Endothelial cell of umbilical vein (primary cell): ENCODE measurements at regions not wholly inside any gene's neighbourhood (a gene's known extent, or its start where the extent isn't known, plus 50 kb on each side); places are given as distances from the start of the nearest gene placed in this dataset.
A peak's percentile ranks its signal among the peaks of the same experiment; 100 is the strongest.

ENCODE experiments used
- BruUV-seq: library from RNA; stranded (reverse); fragments of 400-500 nt; replicated peaks from 2 replicates; lab custom pipeline; 2021; lab: Mats Ljungman, UMichigan
- CTCF ChIA-PET: fragments of 300-600, 350-600 bp; sonication (Branson Sonifier 250); formaldehyde crosslinking; loops from one replicate; lab custom pipeline; 2021; ENCODE audit warnings: antibody characterized with exemption, inconsistent platforms; lab: Charles Lee
- POLR2A ChIA-PET: fragments of 300-600, 350-600 bp; sonication (Branson Sonifier 250); formaldehyde crosslinking; loops from one replicate; lab custom pipeline; 2021; ENCODE audit warnings: antibody characterized with exemption, inconsistent platforms; lab: Charles Lee
- DNase-seq: peaks from one replicate; pipeline ENCODE4 v3.0.0-alpha.2; 2011; ENCODE audit warnings: low read depth, low spot score
- FAIRE-seq: peaks from 2 replicates; lab custom pipeline; 2011; peaks lifted over from hg19 to GRCh38; lab: Jason Lieb, UNC
- H2AFZ ChIP-seq: 2 replicates; pipeline ENCODE4 v1.6.0; 2012; ENCODE audit warnings: low read depth, low read length, control low read depth, inconsistent platforms
- H3K27ac ChIP-seq: 2 replicates; pipeline ENCODE4 v1.5.1; 2011; ENCODE audit warnings: low read depth, mild to moderate bottlenecking, control low read depth, low read length, moderate library complexity; ENCODE audit not compliant: insufficient read depth
- H3K27me3 ChIP-seq, 2 experiments: 2 replicates each; pipeline versions ENCODE4 v1.6.0 to v1.6.1; 2011; ENCODE audit warnings: low read length in 2 of 2, mixed read lengths in 1 of 2; ENCODE audit not compliant: control insufficient read depth in 2 of 2, insufficient read depth in 2 of 2
- H3K36me3 ChIP-seq, 2 experiments: 2 replicates in 1 of 2; 3 replicates in 1 of 2; pipeline ENCODE4 v1.5.1; 2011; ENCODE audit warnings: low read length in 2 of 2, mild to moderate bottlenecking in 1 of 2, moderate library complexity in 1 of 2; ENCODE audit not compliant: control insufficient read depth in 2 of 2, insufficient read depth in 2 of 2; ENCODE audit errors: extremely low read depth in 1 of 2
- H3K4me1 ChIP-seq: 3 replicates; pipeline ENCODE4 v1.5.1; 2011; ENCODE audit warnings: mild to moderate bottlenecking, low read length; ENCODE audit not compliant: control insufficient read depth, insufficient read depth; ENCODE audit errors: extremely low read depth
- H3K4me2 ChIP-seq: 2 replicates; pipeline ENCODE4 v1.6.1; 2011; ENCODE audit warnings: low read length, control low read depth, mixed read lengths; ENCODE audit not compliant: insufficient read depth
- H3K4me3 ChIP-seq, 3 experiments: fragments of 200-600 bp in 1 of 3; sonication (generic), shearing (Covaris generic) in 1 of 3; replicated peaks in 1 of 3; 2 replicates each; pipeline ENCODE4 v1.5.1; 2011 to 2016; ENCODE audit warnings: control low read depth in 3 of 3, low read length in 3 of 3, mild to moderate bottlenecking in 2 of 3, inconsistent platforms in 1 of 3, low read depth in 1 of 3, moderate library complexity in 1 of 3; ENCODE audit not compliant: insufficient read depth in 1 of 3
- H3K79me2 ChIP-seq: 2 replicates; pipeline ENCODE4 v1.6.0; 2012; ENCODE audit warnings: low read length, inconsistent platforms; ENCODE audit not compliant: control insufficient read depth, insufficient read depth
- H3K9ac ChIP-seq: replicated peaks from 2 replicates; pipeline ENCODE3; 2011; ENCODE audit warnings: low read length, control low read depth; ENCODE audit not compliant: insufficient read depth; ENCODE audit errors: extremely low read depth
- H3K9me1 ChIP-seq: replicated peaks from 3 replicates; pipeline ENCODE4 v1.6.0; 2011; ENCODE audit warnings: mild to moderate bottlenecking, low read length; ENCODE audit not compliant: control insufficient read depth, insufficient read depth; ENCODE audit errors: extremely low read depth
- H3K9me3 ChIP-seq: replicated peaks from 2 replicates; pipeline ENCODE4 v1.5.1; 2012; ENCODE audit warnings: low read length, inconsistent platforms; ENCODE audit not compliant: control insufficient read depth, insufficient read depth
- H4K20me1 ChIP-seq: replicated peaks from 2 replicates; pipeline ENCODE3; 2011; ENCODE audit warnings: mild to moderate bottlenecking, low read length; ENCODE audit not compliant: control insufficient read depth, insufficient read depth; ENCODE audit errors: extremely low read depth
- CTCF ChIP-seq, 2 donors: IDR thresholded peaks; 1 replicate in 1 of 2; 2 replicates in 1 of 2; pipeline ENCODE4 v1.5.1; 2011; ENCODE audit warnings: low read length in 2 of 2, mild to moderate bottlenecking in 2 of 2, moderate library complexity in 2 of 2, control low read depth in 1 of 2, inconsistent platforms in 1 of 2, low read depth in 1 of 2; ENCODE audit not compliant: insufficient read depth in 1 of 2; ENCODE audit errors: extremely low read depth in 1 of 2
- EZH2 ChIP-seq: IDR thresholded peaks from 2 replicates; pipeline ENCODE4 v1.6.1; 2012; ENCODE audit warnings: borderline replicate concordance, low read depth, mild to moderate bottlenecking, moderate library complexity, low read length, inconsistent platforms; ENCODE audit not compliant: severe bottlenecking
- FOS ChIP-seq: IDR thresholded peaks from 2 replicates; pipeline ENCODE4 v1.6.1; 2011; ENCODE audit warnings: mild to moderate bottlenecking, low read length, moderate library complexity, borderline replicate concordance; ENCODE audit not compliant: insufficient read depth
- GATA2 ChIP-seq: IDR thresholded peaks from 2 replicates; pipeline ENCODE4 v1.7.0; 2011; ENCODE audit warnings: low read depth, mild to moderate bottlenecking, moderate library complexity, mixed read lengths, low read length; ENCODE audit not compliant: insufficient read length, insufficient read depth
- MAX ChIP-seq: IDR thresholded peaks from 2 replicates; pipeline ENCODE4 v1.6.1; 2011; ENCODE audit not compliant: insufficient read depth, insufficient read length
- POLR2AphosphoS5 ChIP-seq: IDR thresholded peaks from 2 replicates; pipeline ENCODE4 v1.6.1; 2012; ENCODE audit warnings: low read depth, mild to moderate bottlenecking, control low read depth, low read length, moderate library complexity; ENCODE audit not compliant: insufficient read depth
- dilution Hi-C: fragments of 300-500 bp; cut with MboI; formaldehyde crosslinking; loops from one replicate; pipeline ENCODE4 v1.15.0; 2019; ENCODE audit warnings: low sequenced_read_pairs; ENCODE audit not compliant: extremely low pct_ligation_motif_present
- intact Hi-C: fragments of 100-400 bp; cut with micrococcal nuclease; formaldehyde crosslinking; loops from one replicate; pipeline ENCODE4 v1.10.0; 2022

- no peak for TF ChIP-seq MAX
- no peak for TF ChIP-seq POLR2AphosphoS5
- no peak for TF ChIP-seq FOS
- no peak for TF ChIP-seq EZH2
- TF ChIP-seq CTCF (IDR thresholded peaks at IDR 0.05; ENCODE audit: extremely low read depth in 1 of 2, insufficient read depth in 1 of 2, low read depth in 1 of 2, low read length in 2 of 2), result no peak
- H3K4me1 ChIP-seq, result no peaks in the 10 kb centered on the region
- dilution Hi-C loops, result no loop called here
- FAIRE-seq (no peak), DNase-seq (no peak)
- H3K4me3 ChIP-seq, result no peak overlapping the region
- CTCF ChIA-PET, result interaction anchor here (0.8 kb wide), 1 partner anchor 118 kb away, joined by 3 read pairs; no protein-coding TSS in a partner anchor
- H4K20me1 ChIP-seq, result no peaks in the 10 kb centered on the region
- no peak overlapping the region for H3K9ac ChIP-seq
- no peak overlapping the region for H3K27ac ChIP-seq
- H3K79me2 ChIP-seq, result no peaks in the 10 kb centered on the region
- no peaks in the 10 kb centered on the region for H3K27me3 ChIP-seq
- BruUV-seq, result no TSS peak
- POLR2A ChIA-PET, result no interaction called here
- H2AFZ ChIP-seq, result no peak overlapping the region
- no peaks in the 10 kb centered on the region for H3K36me3 ChIP-seq
- no peaks in the 10 kb centered on the region for H3K9me1 ChIP-seq
- intact Hi-C loops, result no loop called here
- no peaks in the 10 kb centered on the region for H3K9me3 ChIP-seq
- H3K4me2 ChIP-seq, result no peak overlapping the region
These were observed 208.7 kb upstream of the SLC35G4 start for GRCh38 chr18:11400703-11401102.

GRCh38 chr18:11398625-11399024, 210.8 kb upstream of the SLC35G4 start:
- no TSS peak for BruUV-seq
- Histone ChIP-seq H3K4me1 (no peaks in the 10 kb centered on the region), H3K27ac (no peak overlapping the region), H3K9me1 (no peaks in the 10 kb centered on the region), H3K36me3 (no peaks in the 10 kb centered on the region), H3K27me3 (no peaks in the 10 kb centered on the region), H3K9me3 (no peaks in the 10 kb centered on the region), H3K79me2 (no peaks in the 10 kb centered on the region), H3K4me2 (no peak overlapping the region), H3K9ac (no peak overlapping the region), H4K20me1 (no peaks in the 10 kb centered on the region), H3K4me3 (no peak overlapping the region), H2AFZ (no peak overlapping the region)
- TF ChIP-seq GATA2 (no peak), CTCF (IDR thresholded peaks at IDR 0.05; ENCODE audit: extremely low read depth in 1 of 2, insufficient read depth in 1 of 2, low read depth in 1 of 2, low read length in 2 of 2) (peak in 1 of 2 donors; percentile 3)
- ChIA-PET POLR2A (no interaction called here), CTCF (interaction anchor here (1.0 to 1.3 kb wide), 2 partner anchors 9 to 88 kb away, joined by 3 read pairs; no protein-coding TSS in a partner anchor)
- dilution Hi-C loops, result no loop called here
- intact Hi-C loops, result no loop called here
- DNase-seq (no peak), FAIRE-seq (no peak)
